Kidney epithelial cell (primary cell): ENCODE measurements at regions not wholly inside any gene's neighbourhood (a gene's known extent, or its start where the extent isn't known, plus 50 kb on each side); places are given as distances from the start of the nearest gene placed in this dataset.

Source experiments
- DNase-seq: peaks from one replicate; pipeline ENCODE4 v3.0.0-alpha.2; 2010; ENCODE audit warnings: low read depth
- H3K27me3 ChIP-seq: 2 replicates; pipeline ENCODE4 v1.6.0; 2011; ENCODE audit warnings: low read length; ENCODE audit not compliant: control insufficient read depth, insufficient read depth
- H3K36me3 ChIP-seq: 2 replicates; pipeline ENCODE4 v1.5.1; 2011; ENCODE audit warnings: low read length; ENCODE audit not compliant: control insufficient read depth, insufficient read depth
- H3K4me3 ChIP-seq: 2 replicates; pipeline ENCODE4 v1.5.1; 2011; ENCODE audit warnings: low read depth, mild to moderate bottlenecking, control low read depth, low read length
- CTCF ChIP-seq: IDR thresholded peaks from 2 replicates; pipeline ENCODE4 v1.5.1; 2011; ENCODE audit warnings: mild to moderate bottlenecking, moderate library complexity, low read length, control low read depth, inconsistent platforms; ENCODE audit not compliant: insufficient read depth, poor library complexity, severe bottlenecking

GRCh38 chr2:129673234-129673633, 306.2 kb upstream of the RAB6C start:
- no peak for TF ChIP-seq CTCF
- H3K27me3 ChIP-seq = no peaks in the 10 kb centered on the region
- no peak overlapping the region for H3K4me3 ChIP-seq
- DNase-seq = no peak
- no peaks in the 10 kb centered on the region for H3K36me3 ChIP-seq

- Histone ChIP-seq H3K4me3 (no peak overlapping the region), H3K27me3 (no peaks in the 10 kb centered on the region), H3K36me3 (no peaks in the 10 kb centered on the region)
- TF ChIP-seq CTCF = no peak
- no peak for DNase-seq
Measured at GRCh38 chr2:129673847-129674711, 305.4 kb upstream of the RAB6C start.

GRCh38 chr2:129678751-129679150, 300.7 kb upstream of the RAB6C start:
- Histone ChIP-seq H3K4me3 (no peak overlapping the region), H3K36me3 (no peaks in the 10 kb centered on the region), H3K27me3 (no peaks in the 10 kb centered on the region)
- TF ChIP-seq CTCF = no peak
- no peak for DNase-seq

- TF ChIP-seq CTCF = no peak
- Histone ChIP-seq H3K27me3 (no peaks in the 10 kb centered on the region), H3K36me3 (no peaks in the 10 kb centered on the region), H3K4me3 (no peak overlapping the region)
- DNase-seq = no peak
Measured at GRCh38 chr2:129681788-129682187, 297.7 kb upstream of the RAB6C start.

- no peak for DNase-seq
- Histone ChIP-seq H3K36me3 (no peaks in the 10 kb centered on the region), H3K4me3 (no peak overlapping the region), H3K27me3 (no peaks in the 10 kb centered on the region)
- TF ChIP-seq CTCF = no peak
Measured at GRCh38 chr2:129689653-129690448, 289.6 kb upstream of the RAB6C start.
